Gastroesophageal sphincter (tissue), 3 donors: ENCODE measurements at regions not wholly inside any gene's neighbourhood (a gene's known extent, or its start where the extent isn't known, plus 50 kb on each side); places are given as distances from the start of the nearest gene placed in this dataset.

ENCODE experiments used
- EP300 ChIP-seq: sonication (generic); formaldehyde crosslinking; IDR thresholded peaks from one replicate; pipeline ENCODE4 v1.6.1; 2017; ENCODE audit warnings: antibody characterized with exemption, mild to moderate bottlenecking
- POLR2A ChIP-seq, 2 donors: fragments of 450-650 bp; IDR thresholded peaks; one replicate each; pipeline ENCODE4 v1.6.1; 2017; ENCODE audit warnings: antibody characterized with exemption in 2 of 2, mild to moderate bottlenecking in 2 of 2, moderate library complexity in 1 of 2
- TF ChIP-seq, protein P1 (sequence below), 4 experiments: fragments of 200-600 bp in 2 of 4; fragments of 450-650 bp in 2 of 4; sonication (generic) in 1 of 4; IDR thresholded peaks; one replicate each; pipeline ENCODE4 v1.5.1; 2017 to 2019; ENCODE audit warnings: antibody characterized with exemption in 4 of 4, mild to moderate bottlenecking in 2 of 4, moderate library complexity in 2 of 4

DNA sequence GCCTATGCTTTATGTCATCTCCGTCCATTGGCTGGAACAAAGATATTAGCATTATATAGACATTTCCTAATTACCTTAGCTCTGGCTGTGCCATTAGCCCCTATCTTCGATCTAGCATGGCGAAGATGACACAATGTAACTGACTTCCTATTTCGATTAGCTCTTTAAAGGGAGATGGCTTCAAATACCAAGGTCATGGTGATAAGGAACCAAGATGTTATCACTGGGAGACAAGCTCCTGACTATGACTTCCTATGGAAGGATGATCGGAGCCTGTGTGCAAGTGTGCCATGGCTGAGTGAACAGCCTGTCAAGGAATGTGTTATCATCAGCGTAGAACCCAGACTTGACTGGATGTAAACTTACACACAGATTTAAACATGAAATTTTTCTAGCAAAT lies 602.1 kb downstream of the PSAT1 start:
- TF ChIP-seq POLR2A (IDR thresholded peaks at IDR 0.05) = no peak
- TF ChIP-seq, protein P1, sequence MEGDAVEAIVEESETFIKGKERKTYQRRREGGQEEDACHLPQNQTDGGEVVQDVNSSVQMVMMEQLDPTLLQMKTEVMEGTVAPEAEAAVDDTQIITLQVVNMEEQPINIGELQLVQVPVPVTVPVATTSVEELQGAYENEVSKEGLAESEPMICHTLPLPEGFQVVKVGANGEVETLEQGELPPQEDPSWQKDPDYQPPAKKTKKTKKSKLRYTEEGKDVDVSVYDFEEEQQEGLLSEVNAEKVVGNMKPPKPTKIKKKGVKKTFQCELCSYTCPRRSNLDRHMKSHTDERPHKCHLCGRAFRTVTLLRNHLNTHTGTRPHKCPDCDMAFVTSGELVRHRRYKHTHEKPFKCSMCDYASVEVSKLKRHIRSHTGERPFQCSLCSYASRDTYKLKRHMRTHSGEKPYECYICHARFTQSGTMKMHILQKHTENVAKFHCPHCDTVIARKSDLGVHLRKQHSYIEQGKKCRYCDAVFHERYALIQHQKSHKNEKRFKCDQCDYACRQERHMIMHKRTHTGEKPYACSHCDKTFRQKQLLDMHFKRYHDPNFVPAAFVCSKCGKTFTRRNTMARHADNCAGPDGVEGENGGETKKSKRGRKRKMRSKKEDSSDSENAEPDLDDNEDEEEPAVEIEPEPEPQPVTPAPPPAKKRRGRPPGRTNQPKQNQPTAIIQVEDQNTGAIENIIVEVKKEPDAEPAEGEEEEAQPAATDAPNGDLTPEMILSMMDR (IDR thresholded peaks at IDR 0.05) = no peak
- no peak for TF ChIP-seq EP300
